Activated CD4-positive, alpha-beta T cell treated with anti-CD3 and anti-CD28 coated beads, Interleukin-2, Interleukin-4, amounts not matched to agents 100 ng/mL and 50 ng/mL, durations not matched to agents 16 hours and 8 hours (primary cell): ENCODE measurements at regions not wholly inside any gene's neighbourhood (a gene's known extent, or its start where the extent isn't known, plus 50 kb on each side); places are given as distances from the start of the nearest gene placed in this dataset.
"Not testable (repeated sequence)": the region's sequence is repeated elsewhere in the genome, so short reads cannot be mapped to it uniquely, and the experiment has no call there.

Source experiments
- DNase-seq: peaks from one replicate; pipeline ENCODE4 v3.0.0-alpha.2; 2020; ENCODE audit warnings: low spot score

DNA sequence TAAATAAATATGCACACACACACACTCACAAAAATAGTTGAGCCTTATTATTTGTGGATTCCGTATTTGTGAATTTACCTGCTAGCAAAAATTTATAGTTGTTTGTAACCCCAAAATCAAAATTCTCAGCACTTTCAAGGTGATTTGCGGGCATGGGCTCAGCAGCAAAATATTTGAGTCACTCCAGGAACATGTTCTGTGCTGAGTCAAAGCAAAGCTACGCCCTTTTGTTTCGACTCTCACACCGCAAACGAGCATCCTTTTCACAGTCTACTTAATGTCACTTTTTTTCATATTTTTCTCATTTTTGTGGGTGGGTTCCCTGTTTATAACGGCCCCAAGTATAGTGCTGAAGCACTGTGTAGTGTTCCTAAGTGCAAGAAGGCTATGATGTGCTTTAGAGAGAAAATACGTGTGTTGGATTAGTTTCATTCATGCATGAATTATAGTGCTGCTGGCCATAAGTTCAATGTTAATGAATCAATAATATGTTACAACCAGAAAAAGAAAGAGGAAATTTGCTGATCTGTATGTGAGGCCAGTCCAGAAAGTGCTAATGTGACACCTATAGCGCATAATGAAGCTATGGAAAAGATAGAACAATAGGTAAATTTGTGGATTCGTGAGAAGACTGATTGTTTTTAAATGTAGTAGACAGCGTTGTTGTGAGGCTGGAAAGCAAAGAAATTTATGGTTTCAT lies 723.2 kb upstream of the AGA start:
- DNase-seq: no peak

DNA sequence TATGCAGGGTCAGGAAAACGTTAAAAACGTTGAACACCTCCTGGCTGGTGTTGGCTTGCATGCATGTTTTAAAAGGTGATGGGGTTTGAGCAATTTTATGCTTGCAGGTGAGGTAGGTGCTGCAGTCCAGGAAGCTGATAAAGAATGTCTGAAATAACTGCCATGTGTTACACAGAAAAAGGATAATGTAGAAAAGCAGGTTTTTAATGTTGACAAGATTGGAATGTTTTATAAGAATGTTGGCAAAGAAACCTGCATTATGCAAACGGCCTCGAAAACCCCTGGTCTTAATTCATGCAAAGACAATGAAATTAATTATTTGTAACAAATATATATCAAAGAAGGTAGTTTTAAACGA lies 723.7 kb upstream of the AGA start:
- DNase-seq: no peak

DNA sequence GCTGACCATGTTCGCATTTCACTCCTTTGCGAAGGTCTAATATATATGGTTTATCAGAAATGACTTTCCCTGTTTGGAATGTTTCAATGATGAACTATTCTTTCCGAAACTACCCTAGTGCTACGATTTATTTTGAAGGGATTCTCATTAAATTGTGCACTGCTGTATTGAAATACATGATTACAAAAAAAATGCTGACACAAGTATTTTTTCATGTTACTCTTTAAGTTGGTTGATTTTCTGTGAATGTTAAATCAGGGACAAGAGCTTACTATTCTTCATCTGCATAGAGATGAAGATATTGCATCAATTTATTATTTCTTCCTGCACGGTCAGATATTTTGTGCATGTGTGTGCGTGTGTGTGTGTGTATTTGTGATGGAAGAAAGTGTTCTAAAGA lies 731.5 kb upstream of the AGA start:
- no peak for DNase-seq

DNA sequence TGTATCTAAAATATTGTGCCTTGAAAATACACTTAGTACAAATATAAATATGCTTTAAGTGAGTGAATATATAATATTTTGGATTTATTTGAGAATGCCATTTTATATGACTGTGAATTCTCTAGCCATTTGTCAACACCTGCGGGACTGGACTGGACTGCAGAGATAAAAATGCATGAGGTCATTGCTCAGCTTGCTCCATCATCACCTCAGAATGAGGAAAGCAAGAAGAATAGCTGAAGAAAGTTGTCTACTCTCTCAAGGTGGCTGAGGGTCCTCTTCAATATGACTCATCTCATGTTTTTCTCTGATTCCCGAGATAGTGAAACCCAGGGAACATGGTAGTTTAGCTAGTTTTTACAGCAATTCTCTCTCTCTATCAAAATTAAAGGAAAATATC lies 732.5 kb upstream of the AGA start:
- DNase-seq: no peak

DNA sequence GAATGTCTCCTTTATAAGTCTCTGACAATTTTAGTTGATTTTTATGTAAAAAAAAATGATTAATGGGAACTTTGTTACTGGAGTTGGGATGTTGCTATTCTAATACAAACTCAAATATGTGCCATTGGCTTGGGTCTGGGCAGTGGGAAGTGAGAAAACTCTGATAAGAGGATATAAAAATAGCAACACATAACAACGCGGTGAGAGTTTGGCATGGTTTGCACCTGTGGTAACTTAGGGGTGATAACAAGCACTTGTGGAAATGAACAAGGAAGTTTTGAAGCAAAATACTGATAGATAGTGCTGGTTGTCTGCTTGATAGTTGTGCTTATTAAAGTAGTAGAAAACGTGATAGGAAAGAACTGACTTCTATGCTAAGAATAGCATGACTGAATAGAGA lies 743.3 kb upstream of the AGA start:
- no peak for DNase-seq

DNA sequence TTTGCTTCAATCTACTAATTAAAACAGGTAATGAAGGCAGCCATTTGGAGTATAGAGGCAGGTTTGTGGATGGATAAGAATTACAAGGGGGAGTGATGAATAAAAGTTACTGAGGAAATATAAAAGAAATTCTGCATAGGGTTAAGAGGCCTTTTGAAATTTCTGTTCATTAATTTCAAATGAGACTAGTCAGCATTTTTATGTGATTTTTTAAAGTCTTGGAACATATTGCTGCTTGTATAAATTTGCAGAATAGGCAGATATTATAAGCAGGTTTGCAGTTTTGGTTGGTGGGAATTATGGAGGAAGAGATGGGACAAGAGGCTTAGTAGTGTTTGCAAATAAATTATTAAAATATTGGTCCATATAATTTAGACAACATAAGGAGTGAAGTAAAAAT lies 750.4 kb upstream of the AGA start:
- no peak for DNase-seq

DNA sequence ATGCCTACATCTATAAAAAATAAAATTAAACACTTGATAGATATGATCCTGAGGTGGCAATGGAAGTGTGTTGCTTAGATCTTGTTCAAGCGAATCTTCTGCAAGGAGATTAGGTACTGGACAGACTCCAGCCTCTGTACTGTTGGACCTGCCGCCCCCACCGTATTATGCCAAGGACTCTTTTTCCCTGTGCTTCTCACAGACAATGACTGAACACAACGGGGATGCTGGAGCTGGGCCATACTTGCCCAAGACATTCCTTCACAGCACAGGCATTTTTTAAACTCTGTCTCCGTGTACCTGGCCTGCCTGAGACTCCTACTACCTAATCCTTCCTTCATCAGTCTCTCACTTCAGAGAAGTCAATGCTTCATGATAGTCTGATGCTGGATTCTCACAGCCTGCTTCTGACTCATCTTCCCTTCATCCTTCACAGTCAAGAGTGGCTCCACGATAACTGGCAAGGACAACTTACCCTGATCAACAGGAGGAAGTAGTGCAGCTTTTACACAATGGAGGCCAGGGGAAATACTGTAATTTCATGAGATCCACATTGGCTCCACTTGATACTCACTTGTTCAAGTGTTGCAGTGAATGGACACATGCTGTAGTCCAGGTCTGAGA lies 754.6 kb upstream of the AGA start:
- DNase-seq: no peak

DNA sequence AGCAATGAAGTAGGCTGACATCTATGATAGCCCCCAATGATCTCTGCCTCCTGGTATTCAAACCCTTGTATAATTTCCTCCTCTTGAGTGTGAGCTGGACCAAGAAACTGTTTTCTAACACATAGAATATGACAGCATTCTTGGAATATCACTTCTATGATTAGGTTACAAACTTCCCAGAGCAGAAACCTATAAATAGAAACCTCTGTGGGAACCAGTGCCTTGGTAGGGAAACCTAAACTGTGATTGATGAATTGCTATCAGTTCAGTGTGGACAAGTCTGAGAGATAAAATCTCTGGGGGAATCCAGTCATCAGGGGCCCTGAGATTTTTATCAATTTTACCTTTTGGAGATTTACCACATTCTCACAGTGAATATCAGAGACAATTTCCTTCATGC lies 756.5 kb upstream of the AGA start:
- DNase-seq: no peak

DNA sequence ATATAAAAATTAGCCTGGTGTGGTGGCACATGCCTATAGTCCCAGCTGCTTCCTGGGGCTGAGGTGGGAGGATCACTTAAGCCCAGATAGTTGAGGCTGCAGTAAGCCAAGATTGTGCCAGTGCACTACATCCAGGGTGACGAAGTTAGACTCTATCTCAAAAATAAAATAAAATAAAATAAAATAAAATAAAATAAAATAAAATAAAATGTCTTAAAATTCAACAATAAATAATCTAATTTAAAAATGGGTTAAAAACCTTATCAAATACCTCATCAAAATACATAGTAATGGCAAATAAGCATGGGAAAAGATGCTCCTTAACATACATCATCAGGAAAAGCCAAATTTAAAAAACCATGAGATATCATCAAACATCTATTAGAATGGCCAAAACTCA lies 760.2 kb upstream of the AGA start:
- DNase-seq: no peak

DNA sequence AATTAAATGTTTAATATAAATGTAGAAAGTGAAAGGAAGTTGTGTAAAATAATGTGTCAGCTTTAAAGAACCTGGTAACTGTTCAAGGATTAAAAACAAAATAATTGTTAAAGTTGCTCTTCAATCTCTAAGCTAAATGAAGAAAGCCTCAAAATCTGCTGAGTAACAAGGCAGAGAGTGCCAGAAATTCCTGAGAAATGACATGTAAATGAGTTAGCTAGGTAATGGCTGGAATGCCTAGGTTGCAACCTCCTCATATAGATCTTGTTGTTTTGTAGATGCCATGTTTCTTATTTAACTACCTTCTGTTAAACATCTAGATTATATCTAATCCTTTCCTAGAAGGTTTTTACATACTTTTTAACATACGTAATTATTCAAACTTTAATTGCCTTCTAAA lies 763.6 kb upstream of the AGA start:
- DNase-seq: no peak

DNA sequence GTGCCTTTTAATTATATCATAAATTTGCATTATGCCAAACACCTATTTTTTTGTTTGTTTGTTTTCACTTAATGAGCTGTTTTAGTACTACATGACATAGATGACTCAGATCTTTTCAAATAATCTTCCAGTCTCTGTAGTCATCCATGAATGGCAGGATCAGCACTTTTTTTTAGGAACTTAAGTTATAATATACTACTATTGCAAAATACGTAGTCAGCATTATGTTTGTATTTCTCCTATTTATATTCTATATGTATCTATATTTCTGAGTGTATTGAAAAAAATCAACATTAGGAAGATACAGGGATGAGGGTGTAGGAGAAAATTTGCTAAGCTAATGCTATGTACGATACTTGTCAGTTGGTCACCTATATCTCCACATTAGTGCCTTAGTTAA lies 773.1 kb upstream of the AGA start:
- DNase-seq: no peak

DNA sequence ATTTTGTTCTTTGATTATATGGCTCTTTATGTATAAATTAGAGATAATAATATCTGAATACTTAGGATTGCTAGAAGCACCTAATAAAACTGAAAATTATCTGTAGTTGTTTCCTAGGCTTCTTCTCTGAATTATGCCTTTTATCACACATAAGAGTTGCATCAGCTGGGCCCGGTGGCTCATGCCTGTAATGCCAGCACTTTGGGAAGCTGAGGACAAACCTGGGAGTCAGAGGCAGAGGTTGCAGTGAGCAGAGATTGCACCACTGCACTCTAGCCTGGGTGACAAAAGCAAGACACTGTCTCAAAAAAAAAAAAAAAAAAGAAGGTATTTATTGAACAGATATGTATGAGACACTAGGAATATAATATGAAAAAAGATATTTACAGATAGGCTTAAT lies 773.5 kb upstream of the AGA start:
- no peak for DNase-seq

DNA sequence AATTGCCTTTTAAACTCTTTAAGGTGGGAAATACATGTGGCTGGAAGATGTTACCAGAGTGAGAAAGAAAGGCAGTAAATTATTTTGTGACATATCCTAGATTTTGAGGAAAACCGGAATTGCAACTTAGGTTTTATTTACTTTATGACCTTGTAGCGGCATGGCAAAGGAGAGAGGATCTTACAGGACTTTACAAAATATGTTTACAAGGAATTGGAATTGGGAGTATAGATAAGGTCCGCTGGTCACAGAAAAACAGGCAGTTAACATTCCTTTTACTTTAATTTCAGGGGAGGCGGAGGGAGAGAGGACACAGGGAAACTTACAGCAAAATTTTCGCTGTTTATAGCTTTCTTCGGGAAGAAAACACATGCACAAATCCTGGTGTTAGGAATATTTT lies 784.2 kb upstream of the AGA start:
- DNase-seq: not testable (repeated sequence)

DNA sequence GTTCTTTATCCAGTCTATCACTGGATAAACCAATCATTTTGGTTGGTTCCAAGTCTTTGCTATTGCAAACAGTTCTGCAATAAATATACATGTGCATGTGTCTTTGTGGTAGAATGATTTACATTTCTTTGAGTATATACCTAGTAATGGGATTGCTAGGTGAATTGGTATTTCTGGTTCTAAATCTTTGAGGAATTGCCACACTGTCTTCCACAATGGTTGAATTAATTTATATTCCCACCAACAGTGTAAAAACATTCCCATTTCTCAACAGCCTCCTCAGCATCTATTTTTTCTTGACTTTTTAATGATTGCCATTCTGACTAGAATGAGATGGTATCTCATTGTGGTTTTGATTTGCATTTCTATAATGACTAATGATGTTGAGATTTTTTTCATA lies 791.7 kb upstream of the AGA start:
- no peak for DNase-seq

DNA sequence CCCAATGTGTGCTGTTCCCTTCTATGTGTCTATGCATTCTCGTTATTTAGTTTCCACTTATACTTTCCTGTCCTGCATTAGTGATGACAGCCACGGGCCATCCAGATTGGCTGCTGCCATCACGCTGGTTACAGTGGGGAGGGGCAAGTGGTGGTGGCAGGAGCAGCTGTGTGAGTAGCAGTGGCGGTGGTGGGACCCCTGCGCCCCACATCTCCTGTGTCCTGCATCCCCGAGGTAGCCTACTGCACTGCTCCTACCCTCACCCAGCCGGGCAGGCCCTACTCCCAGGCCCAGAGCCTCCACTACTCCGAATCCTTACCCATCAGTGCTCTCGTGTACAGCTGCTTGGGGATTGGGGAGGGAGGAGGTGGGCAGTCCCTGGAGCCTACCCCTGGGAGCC lies 798.7 kb upstream of the AGA start:
- DNase-seq: no peak

DNA sequence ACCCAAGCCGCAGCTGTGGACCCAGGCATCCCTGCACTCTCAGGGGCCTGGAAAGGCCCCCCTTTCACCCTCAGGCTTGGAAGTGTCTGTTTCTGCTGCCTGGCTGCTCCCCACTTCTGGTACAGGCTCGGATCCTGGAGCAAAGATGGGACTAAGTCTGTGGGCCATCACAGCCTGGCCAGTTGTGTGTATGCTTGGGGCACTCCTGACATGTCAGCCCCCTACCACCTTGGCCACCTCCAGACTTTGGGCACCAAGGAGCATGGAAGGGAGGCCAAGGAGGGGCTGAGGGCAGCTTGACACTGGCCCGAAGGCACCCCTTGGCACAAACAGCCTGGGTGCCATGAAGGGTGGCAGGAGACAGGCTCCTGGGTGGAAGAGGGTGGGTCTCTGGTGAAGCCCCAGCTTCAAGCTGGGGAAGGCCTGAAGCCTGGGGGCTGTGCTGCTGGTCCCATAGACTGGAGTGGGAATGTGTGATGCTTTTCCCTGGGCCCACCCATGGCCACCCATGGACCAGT lies 799.4 kb upstream of the AGA start:
- DNase-seq: no peak

DNA sequence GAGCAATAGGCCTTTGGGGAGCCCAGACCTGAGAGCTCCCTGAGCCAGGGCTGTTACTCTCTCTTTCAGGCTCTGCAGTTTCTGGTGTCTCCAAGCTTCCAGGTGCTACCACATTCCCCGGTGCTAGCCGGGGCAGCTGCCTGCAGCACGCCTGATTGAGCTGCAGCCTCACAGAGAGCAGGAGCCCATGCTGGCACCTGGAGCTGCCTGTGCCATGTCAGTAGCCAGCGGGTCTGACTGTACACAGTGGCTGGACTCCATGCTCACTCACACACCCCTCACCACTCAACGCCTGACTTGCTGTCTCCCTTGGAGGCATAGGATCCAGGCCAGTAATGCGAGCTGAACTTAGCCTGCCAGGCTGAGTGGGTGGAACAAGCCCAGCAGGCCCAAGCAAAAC lies 800.4 kb upstream of the AGA start:
- no peak for DNase-seq

DNA sequence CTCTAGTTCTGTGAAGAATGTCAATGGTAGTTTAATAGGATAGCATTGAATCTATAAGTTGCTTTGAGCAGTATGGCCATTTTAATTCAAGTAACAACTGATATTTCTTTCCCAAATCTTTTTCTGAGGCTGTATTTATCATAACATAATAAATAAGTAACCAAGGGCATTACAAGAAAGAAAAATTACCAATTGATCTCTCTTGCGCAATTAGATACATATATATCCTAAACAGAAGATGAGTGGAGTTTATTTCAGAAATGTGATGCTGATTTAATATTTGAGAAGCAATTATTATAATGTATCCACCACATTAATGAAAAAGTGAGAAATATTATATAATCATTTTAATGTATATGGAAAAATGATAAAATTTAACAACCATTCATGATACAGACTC lies 802.5 kb upstream of the AGA start:
- no peak for DNase-seq

DNA sequence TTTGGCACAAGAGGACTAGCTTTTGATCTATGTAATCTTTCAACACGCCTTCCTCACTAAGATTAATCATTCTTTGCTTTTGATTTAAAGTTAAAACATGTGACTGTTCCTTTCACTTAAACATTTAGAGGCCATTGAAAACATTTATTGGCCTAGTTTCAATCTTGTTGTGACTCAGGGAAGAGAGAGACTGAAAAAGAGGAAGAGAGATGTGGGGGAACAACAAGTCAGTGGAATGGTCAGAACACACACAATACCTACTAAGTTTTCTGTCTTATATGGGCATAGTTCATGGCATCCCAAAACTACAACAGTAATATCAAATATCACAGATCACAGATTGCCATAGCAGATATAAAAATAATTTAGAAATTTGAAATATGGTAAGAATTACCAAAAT lies 812.9 kb upstream of the AGA start:
- no peak for DNase-seq

DNA sequence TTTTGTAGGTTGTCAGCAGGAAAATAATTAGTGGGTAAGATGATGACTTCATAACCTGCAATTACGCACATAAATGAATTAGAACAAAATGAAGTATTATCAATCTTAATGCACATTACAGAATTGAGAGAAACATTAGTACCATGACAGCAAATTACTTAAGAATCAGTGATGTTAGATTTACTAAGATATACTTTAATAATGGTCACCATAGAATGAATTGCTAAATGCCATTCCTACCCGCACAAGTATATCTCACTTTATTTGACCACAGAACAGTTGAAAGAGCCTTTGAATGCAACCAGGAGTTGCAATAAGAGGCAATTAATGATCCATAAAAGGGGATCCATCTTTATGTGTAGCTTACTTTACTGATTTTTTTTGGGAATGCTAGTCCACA lies 816.4 kb upstream of the AGA start:
- no peak for DNase-seq

DNA sequence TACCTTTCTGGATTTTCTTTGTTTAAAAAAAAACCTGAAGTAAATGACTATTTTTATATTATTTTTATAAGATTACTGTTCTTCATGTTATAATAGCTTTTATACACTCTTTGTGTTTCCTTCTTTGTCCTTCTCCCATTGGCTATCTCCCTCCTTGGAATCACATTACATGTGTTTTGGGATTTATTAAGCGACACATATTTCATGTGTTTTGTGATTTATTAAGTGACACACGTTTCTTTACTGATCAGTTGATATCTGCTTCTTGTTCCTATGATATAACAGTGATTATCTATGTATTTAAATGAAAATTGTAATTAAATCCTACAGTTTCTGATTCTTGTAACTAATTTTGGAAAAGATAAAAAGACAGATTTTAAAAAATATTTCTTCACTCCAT lies 817.3 kb upstream of the AGA start:
- DNase-seq: no peak

DNA sequence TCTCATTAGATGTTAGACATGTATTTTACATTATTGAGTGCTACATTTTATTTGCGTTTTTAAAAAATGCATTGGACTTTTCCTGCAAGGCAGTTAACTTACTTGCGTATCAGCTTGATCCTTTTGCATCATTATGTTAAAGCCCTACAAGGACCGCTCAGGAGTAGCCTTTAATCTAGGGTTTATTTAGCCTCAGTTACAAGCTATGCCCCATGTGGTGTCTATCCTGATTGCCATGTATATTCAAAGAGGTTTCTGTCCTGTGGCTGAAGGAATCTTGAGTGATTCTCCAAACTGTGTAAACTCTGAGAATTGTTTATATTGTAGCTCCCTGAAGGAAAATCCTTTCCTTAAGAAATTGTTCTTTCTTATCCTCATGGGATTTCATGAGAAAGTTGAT lies 821.8 kb upstream of the AGA start:
- DNase-seq: no peak

DNA sequence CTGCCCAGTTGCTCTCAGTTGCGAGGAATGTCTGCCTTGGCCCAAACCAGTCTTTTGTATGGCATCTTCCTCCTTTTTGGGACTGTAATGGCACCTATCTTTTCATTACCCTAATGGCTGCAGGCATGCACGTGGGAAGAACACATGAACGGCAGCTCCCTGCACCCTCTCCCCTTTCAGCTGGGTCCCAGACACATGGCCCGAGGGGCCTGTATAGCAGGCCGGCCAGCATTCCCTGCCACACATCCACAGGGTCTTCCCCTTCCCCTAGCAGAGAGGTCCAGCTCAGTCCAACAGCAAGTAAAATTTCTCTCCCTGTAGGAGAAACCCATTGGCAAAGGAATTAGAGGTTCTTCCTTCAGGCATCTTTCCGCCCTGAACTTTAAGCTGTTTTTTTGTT lies 829.1 kb upstream of the AGA start:
- DNase-seq: no peak

DNA sequence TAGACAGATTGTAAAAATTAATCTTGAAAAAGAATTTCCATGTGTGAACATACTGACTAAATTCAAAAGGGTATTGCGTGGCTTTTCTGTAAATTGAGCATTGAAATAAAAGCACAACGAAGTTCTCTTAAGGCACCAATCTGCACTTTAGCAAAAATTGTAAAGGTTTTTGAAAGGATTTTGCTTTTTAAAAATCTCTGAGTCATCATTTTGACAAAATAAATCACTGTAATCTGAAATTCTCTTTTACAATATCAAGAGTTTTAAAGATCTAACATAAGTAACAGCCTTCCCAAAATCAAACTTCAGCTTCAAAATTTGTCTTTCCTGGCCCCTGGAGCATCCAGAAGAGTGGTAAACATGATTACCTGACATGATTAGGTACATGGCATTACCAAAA lies 830.9 kb upstream of the AGA start:
- DNase-seq: no peak
